SK-N-SH (cell line): ENCODE measurements at regions not wholly inside any gene's neighbourhood (a gene's known extent, or its start where the extent isn't known, plus 50 kb on each side); places are given as distances from the start of the nearest gene placed in this dataset.
"Not testable (repeated sequence)": the region's sequence is repeated elsewhere in the genome, so short reads cannot be mapped to it uniquely, and the experiment has no call there.

Experiments
- CTCF ChIA-PET: fragments of 300-600, 350-600 bp; formaldehyde crosslinking; extraction: SDS; loops from one replicate; lab custom pipeline; 2021; lab: Yijun Ruan, JAX
- POLR2A ChIA-PET: fragments of 350-600 bp; sonication (Branson Sonifier 250); formaldehyde crosslinking; extraction: SDS; loops from one replicate; lab custom pipeline; 2020; ENCODE audit warnings: antibody characterized with exemption, inconsistent platforms; lab: Yijun Ruan, JAX
- DNase-seq: peaks from one replicate; pipeline ENCODE4 v3.0.0; 2012
- H2AFZ ChIP-seq: fragments of 200-600 bp; sonication (generic); 2 replicates; pipeline ENCODE4 v1.8.1; 2016; ENCODE audit warnings: antibody characterized with exemption, mild to moderate bottlenecking, low read depth
- H3F3A ChIP-seq: fragments of 200-600 bp; sonication (generic); replicated peaks from 2 replicates; pipeline ENCODE3; 2016; ENCODE audit warnings: antibody characterized with exemption, mild to moderate bottlenecking; ENCODE audit not compliant: insufficient read depth
- H3K27ac ChIP-seq, 2 experiments: fragments of 200-500 bp in 1 of 2; fragments of 200-600 bp in 1 of 2; sonication (Bioruptor generic) in 1 of 2; sonication (generic), shearing (Covaris generic) in 1 of 2; 2 replicates each; pipeline versions ENCODE4 v1.5.1 to v1.6.1; 2014 to 2016; ENCODE audit warnings: low read depth in 2 of 2, inconsistent platforms in 1 of 2, low read length in 1 of 2, mild to moderate bottlenecking in 1 of 2, mixed read lengths in 1 of 2
- H3K27me3 ChIP-seq: fragments of 200-600 bp; sonication (generic), shearing (Covaris generic); 2 replicates; pipeline ENCODE4 v1.6.1; 2016; ENCODE audit warnings: mixed run types; ENCODE audit not compliant: insufficient read depth
- H3K36me3 ChIP-seq, 2 experiments: fragments of 200-500 bp in 1 of 2; fragments of 200-600 bp in 1 of 2; sonication (Bioruptor generic) in 1 of 2; sonication (generic) in 1 of 2; replicated peaks in 1 of 2; 2 replicates each; pipeline versions ENCODE3 to v1.5.1; 2014 to 2016; ENCODE audit warnings: low read length in 1 of 2, mild to moderate bottlenecking in 1 of 2; ENCODE audit not compliant: insufficient read depth in 2 of 2, control insufficient read depth in 1 of 2
- H3K4me1 ChIP-seq, 2 experiments: fragments of 200-500 bp in 1 of 2; fragments of 200-600 bp in 1 of 2; sonication (Bioruptor generic) in 1 of 2; sonication (generic), shearing (Covaris generic) in 1 of 2; 2 replicates each; pipeline versions ENCODE4 v1.5.1 to v1.6.1; 2014 to 2016; ENCODE audit warnings: low read depth in 1 of 2, low read length in 1 of 2, mixed run types in 1 of 2; ENCODE audit not compliant: insufficient read depth in 2 of 2, control insufficient read depth in 1 of 2
- H3K4me2 ChIP-seq: fragments of 200-600 bp; sonication (generic), shearing (Covaris generic); 2 replicates; pipeline ENCODE4 v1.6.1; 2017; ENCODE audit warnings: mixed run types
- H3K4me3 ChIP-seq, 2 experiments: fragments of 200-500 bp in 1 of 2; fragments of 200-600 bp in 1 of 2; sonication (Bioruptor generic) in 1 of 2; sonication (generic), shearing (Covaris generic) in 1 of 2; 2 replicates each; pipeline versions ENCODE4 v1.5.1 to v1.8.1; 2014 to 2016; ENCODE audit warnings: low read depth in 2 of 2, inconsistent platforms in 1 of 2, low read length in 1 of 2, mild to moderate bottlenecking in 1 of 2, mixed read lengths in 1 of 2, moderate library complexity in 1 of 2
- H3K79me2 ChIP-seq: fragments of 200-600 bp; sonication (generic); 2 replicates; pipeline ENCODE4 v1.8.1; 2017; ENCODE audit warnings: mild to moderate bottlenecking; ENCODE audit not compliant: insufficient read depth
- H3K9ac ChIP-seq: fragments of 200-600 bp; sonication (generic); 2 replicates; pipeline ENCODE4 v1.6.1; 2017; ENCODE audit warnings: mixed run types
- H3K9me2 ChIP-seq: fragments of 200-600 bp; sonication (generic); 2 replicates; pipeline ENCODE4 v1.6.1; 2017; ENCODE audit warnings: mixed run types
- H3K9me3 ChIP-seq: fragments of 200-600 bp; sonication (generic); 2 replicates; pipeline ENCODE4 v1.6.1; 2017; ENCODE audit warnings: mixed run types, mild to moderate bottlenecking, moderate library complexity
- H4K20me1 ChIP-seq: fragments of 200-600 bp; sonication (generic); 2 replicates; pipeline ENCODE4 v1.6.1; 2017; ENCODE audit warnings: mild to moderate bottlenecking, mixed run types; ENCODE audit not compliant: insufficient read depth
- CHD2 ChIP-seq: fragments of 150-350 bp; IDR thresholded peaks from 2 replicates; pipeline ENCODE4 v1.6.1; 2018; ENCODE audit warnings: low read length; ENCODE audit not compliant: partially characterized antibody
- CTCF ChIP-seq: fragments of 200-600 bp; sonication (generic); IDR thresholded peaks from 2 replicates; pipeline ENCODE4 v1.6.1; 2017; ENCODE audit warnings: antibody characterized with exemption, mild to moderate bottlenecking, moderate library complexity
- ELF1 ChIP-seq: IDR thresholded peaks from 2 replicates; pipeline ENCODE4 v1.4.0; 2012
- GATA2 ChIP-seq: sonication (generic); formaldehyde crosslinking; IDR thresholded peaks from 2 replicates; pipeline ENCODE4 v1.5.0; 2020; ENCODE audit warnings: mild to moderate bottlenecking, missing genetic modification reagents
- MAX ChIP-seq: IDR thresholded peaks from 2 replicates; pipeline ENCODE4 v1.4.0; 2012; ENCODE audit warnings: low read depth
- PBX3 ChIP-seq: IDR thresholded peaks from 2 replicates; pipeline ENCODE4; 2012
- POLR2AphosphoS5 ChIP-seq: IDR thresholded peaks from 2 replicates; pipeline ENCODE4 v1.6.1; 2012; ENCODE audit warnings: low read depth, low read length
- RCOR1 ChIP-seq: fragments of 150-350 bp; IDR thresholded peaks from 2 replicates; pipeline ENCODE4 v1.6.1; 2017; ENCODE audit warnings: antibody characterized with exemption, low read length
- SIN3A ChIP-seq: IDR thresholded peaks from 2 replicates; pipeline ENCODE4 v1.6.1; 2012; ENCODE audit warnings: low read depth, mild to moderate bottlenecking, low read length, moderate library complexity, borderline replicate concordance
- TEAD4 ChIP-seq: IDR thresholded peaks from 2 replicates; pipeline ENCODE4 v1.4.0; 2012; ENCODE audit warnings: mild to moderate bottlenecking, borderline replicate concordance; ENCODE audit not compliant: insufficient read depth
- ZBTB33 ChIP-seq: IDR thresholded peaks from 2 replicates; pipeline ENCODE4 v1.4.0; 2012; ENCODE audit warnings: low read depth, borderline replicate concordance
- WGBS: methylation state at CpG from one replicate; pipeline ENCODE4 v1.1.6; 2017; ENCODE audit warnings: low lambda C conversion rate; 5-methylcytosine and 5-hydroxymethylcytosine counted together

GRCh38 chr3:144023543-144023942 lies 51.9 kb downstream of the DIPK2A start:
- CTCF ChIA-PET, H3K4me1 ChIP-seq, POLR2A ChIA-PET, H3K9ac ChIP-seq, H3K36me3 ChIP-seq, H4K20me1 ChIP-seq, H3K27me3 ChIP-seq, H3K4me2 ChIP-seq, H3K4me3 ChIP-seq, H3K27ac ChIP-seq, H3F3A ChIP-seq, H3K9me3 ChIP-seq, DNase-seq, H3K9me2 ChIP-seq, H3K79me2 ChIP-seq, H2AFZ ChIP-seq: not testable (repeated sequence)
- WGBS: 6% methylated on average over 10 of the region's 11 CpGs

GRCh38 chr3:144028798-144029411 lies 57.3 kb downstream of the DIPK2A start:
- DNase-seq: no peak
- no peak overlapping the region for H3K27ac ChIP-seq
- ChIA-PET POLR2A (no interaction called here), CTCF (no interaction called here)
- no peaks in the 10 kb centered on the region for H3K27me3 ChIP-seq
- H3K36me3 ChIP-seq: no peaks in the 10 kb centered on the region
- no peaks in the 10 kb centered on the region for H3K9me3 ChIP-seq
- H3K9me2 ChIP-seq: no peaks in the 10 kb centered on the region
- WGBS: 13% methylated on average over 4 of the region's 4 CpGs
- H3K9ac ChIP-seq: no peak overlapping the region
- H2AFZ ChIP-seq: no peak overlapping the region
- H3F3A ChIP-seq: no peaks in the 10 kb centered on the region
- no peaks in the 10 kb centered on the region for H3K79me2 ChIP-seq
- H3K4me2 ChIP-seq: no peak overlapping the region
- no peaks in the 10 kb centered on the region for H4K20me1 ChIP-seq
- no peak overlapping the region for H3K4me3 ChIP-seq
- TF ChIP-seq TEAD4: no peak
- no peak for TF ChIP-seq MAX
- TF ChIP-seq GATA2 (CRISPR knock-in tag): no peak
- no peak for TF ChIP-seq CTCF
- TF ChIP-seq ZBTB33: no peak
- no peak for TF ChIP-seq SIN3A
- TF ChIP-seq POLR2AphosphoS5: no peak
- no peak for TF ChIP-seq CHD2
- no peak for TF ChIP-seq PBX3
- TF ChIP-seq ELF1: no peak
- TF ChIP-seq RCOR1: no peak
- no peaks in the 10 kb centered on the region; a peak in 1 of 4 replicates for H3K4me1 ChIP-seq
